Left ventricle myocardium inferior (tissue), 1 donor: ENCODE measurements at regions not wholly inside any gene's neighbourhood (a gene's known extent, or its start where the extent isn't known, plus 50 kb on each side); places are given as distances from the start of the nearest gene placed in this dataset.

ENCODE experiments used
- DNase-seq: peaks from one replicate; pipeline ENCODE4 v3.0.0-alpha.2; 2020
- H3K27ac ChIP-seq: fragments of 200-600 bp; replicated peaks from 2 replicates; pipeline ENCODE4 v1.8.0; 2021
- H3K27me3 ChIP-seq: fragments of 200-600 bp; 2 replicates; pipeline ENCODE4 v1.8.0; 2021; ENCODE audit warnings: low read depth
- H3K36me3 ChIP-seq: fragments of 200-600 bp; 2 replicates; pipeline ENCODE4 v1.8.0; 2021
- H3K4me1 ChIP-seq: fragments of 200-600 bp; 2 replicates; pipeline ENCODE4 v1.8.0; 2021
- H3K4me3 ChIP-seq: fragments of 200-600 bp; 2 replicates; pipeline ENCODE4 v1.8.0; 2021; ENCODE audit warnings: mild to moderate bottlenecking, moderate library complexity
- H3K9me3 ChIP-seq: fragments of 200-600 bp; replicated peaks from 2 replicates; pipeline ENCODE4 v1.8.0; 2021
- CTCF ChIP-seq: fragments of 200-600 bp; IDR thresholded peaks from 2 replicates; pipeline ENCODE4 v1.8.0; 2021; ENCODE audit warnings: antibody characterized with exemption, mild to moderate bottlenecking, borderline replicate concordance
- intact Hi-C: fragments of 100-400 bp; cut with micrococcal nuclease; formaldehyde crosslinking; loops from one replicate; pipeline ENCODE4 v1.11.0; 2022
- donor health status: DM: no; HTN: yes; CAD: no; lungs with severe emphysema.

- H3K36me3 ChIP-seq, result no peaks in the 10 kb centered on the region
- intact Hi-C loops, result no loop called here
- H3K27me3 ChIP-seq, result peaks cover 71% of the 10 kb centered on the region
- H3K9me3 ChIP-seq, result no peaks in the 10 kb centered on the region
- TF ChIP-seq CTCF, result peak; percentile 40
- DNase-seq, result peak; percentile 24
- peak overlapping the region; percentile 72 for H3K27ac ChIP-seq
- H3K4me3 ChIP-seq, result no peak overlapping the region
- H3K4me1 ChIP-seq, result peaks cover 9% of the 10 kb centered on the region
Measured at GRCh38 chr22:22061085-22062077, 78.8 kb upstream of the TOP3B start.

GRCh38 chr22:22060200-22061084 is 77.9 kb upstream of the TOP3B start:
- intact Hi-C loops, result no loop called here
- peak; percentile 36 for DNase-seq
- Histone ChIP-seq H3K27me3 (peaks cover 72% of the 10 kb centered on the region), H3K4me1 (peaks cover 9% of the 10 kb centered on the region), H3K4me3 (no peak overlapping the region), H3K27ac (peak overlapping the region; percentile 72), H3K9me3 (no peaks in the 10 kb centered on the region), H3K36me3 (no peaks in the 10 kb centered on the region)
- peak; percentile 56 for TF ChIP-seq CTCF

GRCh38 chr22:22059291-22060002 is 76.9 kb upstream of the TOP3B start:
- intact Hi-C loops, result no loop called here
- Histone ChIP-seq H3K4me1 (peaks cover 9% of the 10 kb centered on the region), H3K36me3 (no peaks in the 10 kb centered on the region), H3K4me3 (no peak overlapping the region), H3K9me3 (no peaks in the 10 kb centered on the region), H3K27me3 (peaks cover 63% of the 10 kb centered on the region), H3K27ac (no peak overlapping the region)
- DNase-seq, result no peak
- no peak for TF ChIP-seq CTCF

GRCh38 chr22:22058633-22059290 is 76.2 kb upstream of the TOP3B start:
- H3K4me3 ChIP-seq, result no peak overlapping the region
- no peak overlapping the region for H3K27ac ChIP-seq
- peaks cover 60% of the 10 kb centered on the region for H3K27me3 ChIP-seq
- H3K36me3 ChIP-seq, result no peaks in the 10 kb centered on the region
- TF ChIP-seq CTCF, result no peak
- H3K4me1 ChIP-seq, result peaks cover 9% of the 10 kb centered on the region
- H3K9me3 ChIP-seq, result no peaks in the 10 kb centered on the region
- no peak for DNase-seq
- intact Hi-C loops, result no loop called here
